HCT116 (cell line): ENCODE measurements at regions not wholly inside any gene's neighbourhood (a gene's known extent, or its start where the extent isn't known, plus 50 kb on each side); places are given as distances from the start of the nearest gene placed in this dataset.

Experiments used
- ATAC-seq: fragments of 200-7000 bp; cut with Tn5 transposase; 2 replicates; pipeline ENCODE4 v1.9.1; 2020; ENCODE audit warnings: mild to moderate bottlenecking, moderate library complexity
- BruUV-seq: library from RNA; stranded (reverse); fragments of 400-500 nt; replicated peaks from 2 replicates; lab custom pipeline; 2021; lab: Mats Ljungman, UMichigan
- CTCF ChIA-PET: fragments of 300-600 bp; sonication (Branson Sonifier 250); formaldehyde crosslinking; loops from one replicate; lab custom pipeline; 2021; ENCODE audit warnings: antibody characterized with exemption; lab: Charles Lee
- POLR2A ChIA-PET: fragments of 300-600, 350-600 bp; sonication (Branson Sonifier 250); formaldehyde crosslinking; loops from one replicate; lab custom pipeline; 2021; ENCODE audit warnings: antibody characterized with exemption; lab: Charles Lee
- RAD21 ChIA-PET, 2 experiments: fragments of 300-600 bp; sonication (Branson Sonifier 250); formaldehyde crosslinking; loops; one replicate each; lab custom pipeline; 2023; ENCODE audit warnings: low total read pairs in 2 of 2; ENCODE audit not compliant: uncharacterized antibody in 2 of 2, unreplicated experiment in 2 of 2, low non-redundant PET in 1 of 2; lab: Charles Lee
- DNase-seq: peaks from one replicate; pipeline ENCODE4 v3.0.0-alpha.2; 2010; ENCODE audit warnings: low read depth, low spot score
- H2AFZ ChIP-seq: fragments of 200-600 bp; shearing (Covaris generic), sonication (generic); 2 replicates; pipeline ENCODE4 v1.6.1; 2017; ENCODE audit warnings: low read depth, mixed run types, mixed read lengths, antibody characterized with exemption, low read length; ENCODE audit not compliant: poor library complexity, severe bottlenecking
- H3K27ac ChIP-seq: 2 replicates; pipeline ENCODE4 v1.5.1; 2012; ENCODE audit warnings: low read depth, low read length
- H3K27me3 ChIP-seq: fragments of 200-600 bp; sonication (generic); 2 replicates; pipeline ENCODE4 v1.6.1; 2016; ENCODE audit warnings: mixed run types, low read length, mixed read lengths; ENCODE audit not compliant: insufficient read depth
- H3K36me3 ChIP-seq, 2 experiments: fragments of 200-500 bp in 1 of 2; fragments of 200-600 bp in 1 of 2; sonication (Bioruptor generic) in 1 of 2; sonication (generic) in 1 of 2; 2 replicates each; pipeline versions ENCODE4 v1.5.1 to v1.6.1; 2014 to 2016; ENCODE audit warnings: low read length in 2 of 2, inconsistent platforms in 1 of 2, mixed read lengths in 1 of 2, mixed run types in 1 of 2; ENCODE audit not compliant: insufficient read depth in 2 of 2, control insufficient read depth in 1 of 2
- H3K4me1 ChIP-seq, 2 experiments: fragments of 200-600 bp in 1 of 2; sonication (generic) in 1 of 2; 2 replicates each; pipeline versions ENCODE4 v1.5.1 to v1.6.1; 2012 to 2017; ENCODE audit warnings: low read length in 2 of 2, inconsistent platforms in 1 of 2, mild to moderate bottlenecking in 1 of 2, mixed read lengths in 1 of 2, mixed run types in 1 of 2, moderate library complexity in 1 of 2; ENCODE audit not compliant: insufficient read depth in 2 of 2, control insufficient read depth in 1 of 2
- H3K4me2 ChIP-seq: fragments of 200-600 bp; sonication (generic); 2 replicates; pipeline ENCODE4 v1.6.1; 2017; ENCODE audit warnings: mixed run types, low read length, mixed read lengths
- H3K4me3 ChIP-seq, 2 experiments: fragments of 200-600 bp in 1 of 2; sonication (generic) in 1 of 2; replicated peaks in 1 of 2; 2 replicates each; pipeline ENCODE4 v1.5.1; 2011 to 2016; ENCODE audit warnings: low read length in 2 of 2, control low read depth in 1 of 2, low read depth in 1 of 2, mild to moderate bottlenecking in 1 of 2, mixed read lengths in 1 of 2, mixed run types in 1 of 2
- H3K79me2 ChIP-seq: fragments of 200-600 bp; sonication (generic); 2 replicates; pipeline ENCODE4 v1.6.1; 2017; ENCODE audit warnings: mild to moderate bottlenecking, mixed run types, low read length, moderate library complexity, mixed read lengths; ENCODE audit not compliant: insufficient read depth
- H3K9ac ChIP-seq: fragments of 200-600 bp; sonication (generic); 2 replicates; pipeline ENCODE4 v1.6.1; 2016; ENCODE audit warnings: low read length, mixed read lengths
- H3K9me2 ChIP-seq: fragments of 200-600 bp; sonication (generic), shearing (Covaris generic); 2 replicates; pipeline ENCODE4 v1.6.1; 2017; ENCODE audit warnings: mixed run types, mild to moderate bottlenecking, moderate library complexity; ENCODE audit not compliant: insufficient read depth
- H3K9me3 ChIP-seq, 2 experiments: fragments of 200-500 bp in 1 of 2; fragments of 200-600 bp in 1 of 2; sonication (Bioruptor generic) in 1 of 2; sonication (generic) in 1 of 2; 2 replicates each; pipeline ENCODE4 v1.6.1; 2014 to 2017; ENCODE audit warnings: low read length in 2 of 2, mixed read lengths in 2 of 2, inconsistent platforms in 1 of 2, low read depth in 1 of 2, mild to moderate bottlenecking in 1 of 2, mixed run types in 1 of 2, moderate library complexity in 1 of 2; ENCODE audit not compliant: control insufficient read depth in 1 of 2, insufficient read depth in 1 of 2
- H4K20me1 ChIP-seq: fragments of 200-600 bp; sonication (generic), shearing (Covaris generic); 2 replicates; pipeline ENCODE4 v1.6.1; 2017; ENCODE audit warnings: mixed run types, mild to moderate bottlenecking, moderate library complexity; ENCODE audit not compliant: insufficient read depth
- CEBPB ChIP-seq: IDR thresholded peaks from 2 replicates; pipeline ENCODE4 v1.6.1; 2012; ENCODE audit warnings: low read depth
- ELF1 ChIP-seq: IDR thresholded peaks from 2 replicates; pipeline ENCODE4 v1.6.1; 2012; ENCODE audit warnings: low read depth, borderline replicate concordance
- EZH2 ChIP-seq: fragments of 200-600 bp; sonication (generic); IDR thresholded peaks from 2 replicates; pipeline ENCODE4 v1.6.1; 2017; ENCODE audit warnings: antibody characterized with exemption, mixed run types
- FOSL1 ChIP-seq: IDR thresholded peaks from 2 replicates; pipeline ENCODE4 v1.6.1; 2012; ENCODE audit warnings: low read depth
- JUND ChIP-seq: IDR thresholded peaks from 2 replicates; pipeline ENCODE4 v1.6.1; 2012
- POLR2AphosphoS5 ChIP-seq: IDR thresholded peaks from 2 replicates; pipeline ENCODE4 v1.6.1; 2011; ENCODE audit warnings: mild to moderate bottlenecking, low read depth, low read length, moderate library complexity
- SP1 ChIP-seq: IDR thresholded peaks from 2 replicates; pipeline ENCODE4 v1.6.1; 2012; ENCODE audit warnings: low read depth
- SRF ChIP-seq: IDR thresholded peaks from 2 replicates; pipeline ENCODE4 v1.6.1; 2012; ENCODE audit warnings: low read depth
- TCF7L2 ChIP-seq: IDR thresholded peaks from 2 replicates; pipeline ENCODE4 v1.7.0; 2011; ENCODE audit warnings: borderline replicate concordance, inconsistent platforms; ENCODE audit not compliant: insufficient read depth, insufficient read length; ENCODE audit errors: extremely low read depth
- YY1 ChIP-seq: IDR thresholded peaks from 2 replicates; pipeline ENCODE4 v1.6.1; 2011; ENCODE audit warnings: low read length, low read depth, moderate library complexity, mild to moderate bottlenecking; ENCODE audit not compliant: insufficient replicate concordance; ENCODE audit errors: extremely low read depth
- ZFX ChIP-seq: fragments of 450-650 bp; IDR thresholded peaks from 2 replicates; pipeline ENCODE4 v1.6.1; 2017
- ZNF274 ChIP-seq: fragments of 200-500 bp; sonication (Bioruptor generic); IDR thresholded peaks from 2 replicates; pipeline ENCODE4 v1.6.1; 2014; ENCODE audit warnings: mild to moderate bottlenecking, low read depth, low read length, inconsistent platforms
- intact Hi-C: fragments of 100-400 bp; cut with micrococcal nuclease; formaldehyde crosslinking; loops from 2 replicates; pipeline ENCODE4 v1.10.0; 2022
- TF ChIP-seq, protein P1 (sequence below), 3 experiments: fragments of 200-600 bp in 1 of 3; sonication (generic) in 1 of 3; IDR thresholded peaks in 2 of 3; conservative IDR thresholded peaks in 1 of 3; 2 replicates each; pipeline ENCODE4 v1.5.1; 2012 to 2017; ENCODE audit warnings: low read depth in 2 of 3, low read length in 2 of 3, antibody characterized with exemption in 1 of 3, borderline replicate concordance in 1 of 3, control low read depth in 1 of 3, mild to moderate bottlenecking in 1 of 3, mixed read lengths in 1 of 3, mixed run types in 1 of 3, moderate library complexity in 1 of 3; ENCODE audit not compliant: insufficient read depth in 1 of 3
- TF ChIP-seq, protein P2 (sequence below): IDR thresholded peaks from 2 replicates; pipeline ENCODE4 v1.6.1; 2011; ENCODE audit warnings: mild to moderate bottlenecking, low read length, moderate library complexity; ENCODE audit not compliant: insufficient replicate concordance; ENCODE audit errors: extremely low read depth
- TF ChIP-seq, protein P3 (sequence below): IDR thresholded peaks from 2 replicates; pipeline ENCODE4 v1.6.1; 2012; ENCODE audit warnings: low read depth

DNA sequence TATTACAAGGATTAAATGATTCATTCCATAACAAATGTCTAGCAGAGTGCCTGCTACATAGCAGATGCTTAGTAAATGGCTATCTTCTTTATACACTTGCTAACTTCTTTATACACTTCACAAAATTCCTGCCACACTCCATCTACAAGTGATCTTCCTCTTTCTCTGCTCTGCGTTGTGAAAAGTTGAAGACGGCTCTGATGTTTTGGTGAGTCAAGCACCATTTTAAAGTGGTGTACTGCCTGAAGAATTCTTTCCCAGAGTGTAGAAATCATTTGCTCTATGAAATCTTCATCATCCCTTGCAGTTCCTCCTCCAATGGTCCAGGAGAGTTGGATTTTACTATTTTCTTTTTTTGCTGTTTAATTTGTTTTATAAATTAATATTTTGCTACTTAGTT is 74.9 kb downstream of the TNFAIP3 start:
- H3K79me2 ChIP-seq: no peaks in the 10 kb centered on the region
- intact Hi-C loops: no loop called here
- H3K27me3 ChIP-seq: no peaks in the 10 kb centered on the region
- H4K20me1 ChIP-seq: no peaks in the 10 kb centered on the region
- TF ChIP-seq EZH2 (no peak), ZNF274 (no peak), ELF1 (no peak), POLR2AphosphoS5 (no peak), FOSL1 (no peak), CEBPB (no peak), SP1 (no peak), YY1 (no peak), SRF (no peak), JUND (no peak), ZFX (no peak), TCF7L2 (no peak)
- TF ChIP-seq, protein P1, sequence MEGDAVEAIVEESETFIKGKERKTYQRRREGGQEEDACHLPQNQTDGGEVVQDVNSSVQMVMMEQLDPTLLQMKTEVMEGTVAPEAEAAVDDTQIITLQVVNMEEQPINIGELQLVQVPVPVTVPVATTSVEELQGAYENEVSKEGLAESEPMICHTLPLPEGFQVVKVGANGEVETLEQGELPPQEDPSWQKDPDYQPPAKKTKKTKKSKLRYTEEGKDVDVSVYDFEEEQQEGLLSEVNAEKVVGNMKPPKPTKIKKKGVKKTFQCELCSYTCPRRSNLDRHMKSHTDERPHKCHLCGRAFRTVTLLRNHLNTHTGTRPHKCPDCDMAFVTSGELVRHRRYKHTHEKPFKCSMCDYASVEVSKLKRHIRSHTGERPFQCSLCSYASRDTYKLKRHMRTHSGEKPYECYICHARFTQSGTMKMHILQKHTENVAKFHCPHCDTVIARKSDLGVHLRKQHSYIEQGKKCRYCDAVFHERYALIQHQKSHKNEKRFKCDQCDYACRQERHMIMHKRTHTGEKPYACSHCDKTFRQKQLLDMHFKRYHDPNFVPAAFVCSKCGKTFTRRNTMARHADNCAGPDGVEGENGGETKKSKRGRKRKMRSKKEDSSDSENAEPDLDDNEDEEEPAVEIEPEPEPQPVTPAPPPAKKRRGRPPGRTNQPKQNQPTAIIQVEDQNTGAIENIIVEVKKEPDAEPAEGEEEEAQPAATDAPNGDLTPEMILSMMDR (IDR thresholded peaks at IDR 0.05 in 2 of 3, conservative IDR thresholded peaks at IDR 0.05 in 1 of 3; ENCODE audit: borderline replicate concordance in 1 of 3, insufficient read depth in 1 of 3, low read depth in 2 of 3, low read length in 2 of 3): no peak
- TF ChIP-seq, protein P2, sequence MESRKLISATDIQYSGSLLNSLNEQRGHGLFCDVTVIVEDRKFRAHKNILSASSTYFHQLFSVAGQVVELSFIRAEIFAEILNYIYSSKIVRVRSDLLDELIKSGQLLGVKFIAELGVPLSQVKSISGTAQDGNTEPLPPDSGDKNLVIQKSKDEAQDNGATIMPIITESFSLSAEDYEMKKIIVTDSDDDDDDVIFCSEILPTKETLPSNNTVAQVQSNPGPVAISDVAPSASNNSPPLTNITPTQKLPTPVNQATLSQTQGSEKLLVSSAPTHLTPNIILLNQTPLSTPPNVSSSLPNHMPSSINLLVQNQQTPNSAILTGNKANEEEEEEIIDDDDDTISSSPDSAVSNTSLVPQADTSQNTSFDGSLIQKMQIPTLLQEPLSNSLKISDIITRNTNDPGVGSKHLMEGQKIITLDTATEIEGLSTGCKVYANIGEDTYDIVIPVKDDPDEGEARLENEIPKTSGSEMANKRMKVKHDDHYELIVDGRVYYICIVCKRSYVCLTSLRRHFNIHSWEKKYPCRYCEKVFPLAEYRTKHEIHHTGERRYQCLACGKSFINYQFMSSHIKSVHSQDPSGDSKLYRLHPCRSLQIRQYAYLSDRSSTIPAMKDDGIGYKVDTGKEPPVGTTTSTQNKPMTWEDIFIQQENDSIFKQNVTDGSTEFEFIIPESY: no peak
- TF ChIP-seq, protein P3, sequence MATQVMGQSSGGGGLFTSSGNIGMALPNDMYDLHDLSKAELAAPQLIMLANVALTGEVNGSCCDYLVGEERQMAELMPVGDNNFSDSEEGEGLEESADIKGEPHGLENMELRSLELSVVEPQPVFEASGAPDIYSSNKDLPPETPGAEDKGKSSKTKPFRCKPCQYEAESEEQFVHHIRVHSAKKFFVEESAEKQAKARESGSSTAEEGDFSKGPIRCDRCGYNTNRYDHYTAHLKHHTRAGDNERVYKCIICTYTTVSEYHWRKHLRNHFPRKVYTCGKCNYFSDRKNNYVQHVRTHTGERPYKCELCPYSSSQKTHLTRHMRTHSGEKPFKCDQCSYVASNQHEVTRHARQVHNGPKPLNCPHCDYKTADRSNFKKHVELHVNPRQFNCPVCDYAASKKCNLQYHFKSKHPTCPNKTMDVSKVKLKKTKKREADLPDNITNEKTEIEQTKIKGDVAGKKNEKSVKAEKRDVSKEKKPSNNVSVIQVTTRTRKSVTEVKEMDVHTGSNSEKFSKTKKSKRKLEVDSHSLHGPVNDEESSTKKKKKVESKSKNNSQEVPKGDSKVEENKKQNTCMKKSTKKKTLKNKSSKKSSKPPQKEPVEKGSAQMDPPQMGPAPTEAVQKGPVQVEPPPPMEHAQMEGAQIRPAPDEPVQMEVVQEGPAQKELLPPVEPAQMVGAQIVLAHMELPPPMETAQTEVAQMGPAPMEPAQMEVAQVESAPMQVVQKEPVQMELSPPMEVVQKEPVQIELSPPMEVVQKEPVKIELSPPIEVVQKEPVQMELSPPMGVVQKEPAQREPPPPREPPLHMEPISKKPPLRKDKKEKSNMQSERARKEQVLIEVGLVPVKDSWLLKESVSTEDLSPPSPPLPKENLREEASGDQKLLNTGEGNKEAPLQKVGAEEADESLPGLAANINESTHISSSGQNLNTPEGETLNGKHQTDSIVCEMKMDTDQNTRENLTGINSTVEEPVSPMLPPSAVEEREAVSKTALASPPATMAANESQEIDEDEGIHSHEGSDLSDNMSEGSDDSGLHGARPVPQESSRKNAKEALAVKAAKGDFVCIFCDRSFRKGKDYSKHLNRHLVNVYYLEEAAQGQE: no peak
- TF ChIP-seq, all 23 proteins: peak for 0
- Histone ChIP-seq H3K4me2 (no peak overlapping the region), H3K9me2 (no peaks in the 10 kb centered on the region), H3K9ac (no peak overlapping the region), H3K4me1 (no peaks in the 10 kb centered on the region), H2AFZ (no peak overlapping the region), H3K9me3 (no peaks in the 10 kb centered on the region), H3K36me3 (no peaks in the 10 kb centered on the region), H3K4me3 (no peak overlapping the region), H3K27ac (no peak overlapping the region)
- CTCF ChIA-PET: interaction anchor here (1.2 to 1.3 kb wide), 2 partner anchors 142 to 234 kb away, joined by 3 to 4 read pairs; no protein-coding TSS in a partner anchor
- no peak for ATAC-seq
- BruUV-seq: no TSS peak
- RAD21 ChIA-PET: no interaction called here
- POLR2A ChIA-PET: no interaction called here
- no peak for DNase-seq
